HEK293 (cell line): ENCODE measurements at regions not wholly inside any gene's neighbourhood (a gene's known extent, or its start where the extent isn't known, plus 50 kb on each side); places are given as distances from the start of the nearest gene placed in this dataset.

Experiments
- CTCF ChIA-PET: fragments of 350-600 bp; formaldehyde crosslinking; extraction: SDS; loops from one replicate; lab custom pipeline; 2021; ENCODE audit warnings: antibody characterized with exemption; lab: Yijun Ruan, JAX
- POLR2A ChIA-PET: fragments of 300-600 bp; formaldehyde crosslinking; extraction: SDS; loops from one replicate; lab custom pipeline; 2020; ENCODE audit warnings: antibody characterized with exemption, inconsistent platforms; lab: Yijun Ruan, JAX
- H3K27ac ChIP-seq: fragments of 200-500 bp; sonication (Bioruptor generic); 2 replicates; pipeline ENCODE4 v1.5.1; 2014; ENCODE audit warnings: low read depth, low read length, control low read depth, inconsistent platforms; ENCODE audit errors: extremely low read depth
- H3K36me3 ChIP-seq, 2 experiments: fragments of 200-500 bp in 1 of 2; sonication (Bioruptor generic) in 1 of 2; 1 replicate in 1 of 2; 2 replicates in 1 of 2; pipeline ENCODE4 v1.5.1; 2014 to 2017; ENCODE audit warnings: inconsistent platforms in 2 of 2, low read length in 2 of 2; ENCODE audit not compliant: control insufficient read depth in 2 of 2, insufficient read depth in 1 of 2
- H3K4me1 ChIP-seq: fragments of 200-500 bp; sonication (Bioruptor generic); 2 replicates; pipeline ENCODE4 v1.5.1; 2014; ENCODE audit warnings: mild to moderate bottlenecking, low read length, inconsistent platforms; ENCODE audit not compliant: control insufficient read depth, insufficient read depth
- H3K4me3 ChIP-seq: 2 replicates; pipeline ENCODE4 v1.5.1; 2011; ENCODE audit warnings: low read depth, mild to moderate bottlenecking, control low read depth, low read length, moderate library complexity
- H3K9me3 ChIP-seq: fragments of 200-500 bp; sonication (Bioruptor generic); 2 replicates; pipeline ENCODE4 v1.5.1; 2014; ENCODE audit warnings: low read depth, low read length, inconsistent platforms; ENCODE audit not compliant: control insufficient read depth, insufficient read depth
- WT1 ChIP-seq: fragments of 450-650 bp; formaldehyde crosslinking; IDR thresholded peaks from 2 replicates; pipeline ENCODE4 v1.5.1; 2016; ENCODE audit warnings: missing biosample characterization, missing genetic modification characterization
- ZBTB10 ChIP-seq: fragments of 450-650 bp; formaldehyde crosslinking; IDR thresholded peaks from 2 replicates; pipeline ENCODE4 v1.5.1; 2016; ENCODE audit warnings: missing biosample characterization, missing genetic modification characterization
- ZNF175 ChIP-seq: fragments of 450-650 bp; formaldehyde crosslinking; IDR thresholded peaks from 2 replicates; pipeline ENCODE4 v1.5.1; 2016; ENCODE audit warnings: missing biosample characterization, missing genetic modification characterization
- ZNF19 ChIP-seq: fragments of 450-650 bp; formaldehyde crosslinking; IDR thresholded peaks from 2 replicates; pipeline ENCODE4; 2016; ENCODE audit warnings: missing biosample characterization, missing genetic modification characterization, low read depth
- ZNF335 ChIP-seq: fragments of 450-650 bp; formaldehyde crosslinking; conservative IDR thresholded peaks from 2 replicates; pipeline ENCODE4 v1.5.1; 2016; ENCODE audit warnings: missing biosample characterization, missing genetic modification characterization
- ZNF488 ChIP-seq: fragments of 450-650 bp; formaldehyde crosslinking; IDR thresholded peaks from 2 replicates; pipeline ENCODE4 v1.5.1; 2016; ENCODE audit warnings: missing biosample characterization, missing genetic modification characterization
- ZNF501 ChIP-seq: fragments of 450-650 bp; formaldehyde crosslinking; IDR thresholded peaks from 2 replicates; pipeline ENCODE4 v1.5.1; 2016; ENCODE audit warnings: missing biosample characterization, missing genetic modification characterization
- ZNF518A ChIP-seq: fragments of 450-650 bp; formaldehyde crosslinking; conservative IDR thresholded peaks from 2 replicates; pipeline ENCODE4 v1.5.1; 2016; ENCODE audit warnings: low read depth, missing biosample characterization, missing genetic modification characterization
- ZNF561 ChIP-seq: fragments of 450-650 bp; IDR thresholded peaks from 2 replicates; pipeline ENCODE4 v1.5.1; 2018; ENCODE audit warnings: missing biosample characterization, missing genetic modification characterization, borderline replicate concordance
- ZNF776 ChIP-seq: fragments of 450-650 bp; formaldehyde crosslinking; IDR thresholded peaks from 2 replicates; pipeline ENCODE4 v1.5.0; 2017; ENCODE audit warnings: missing biosample characterization, missing genetic modification characterization, borderline replicate concordance
- TF ChIP-seq, protein P1 (sequence below): fragments of 450-650 bp; formaldehyde crosslinking; IDR thresholded peaks from 2 replicates; pipeline ENCODE4 v1.5.1; 2016; ENCODE audit warnings: missing biosample characterization, missing genetic modification characterization
- TF ChIP-seq, protein P2 (sequence below): fragments of 450-650 bp; IDR thresholded peaks from 2 replicates; pipeline ENCODE4 v1.5.1; 2018; ENCODE audit warnings: missing biosample characterization, mild to moderate bottlenecking, missing genetic modification characterization
- TF ChIP-seq, protein P3 (sequence below): sonication (generic); formaldehyde crosslinking; IDR thresholded peaks from 2 replicates; pipeline ENCODE4 v1.8.1; 2022; ENCODE audit warnings: mild to moderate bottlenecking, moderate library complexity, missing genetic modification reagents
- TF ChIP-seq, protein P4 (sequence below): fragments of 450-650 bp; formaldehyde crosslinking; IDR thresholded peaks from 2 replicates; pipeline ENCODE4 v1.5.1; 2017; ENCODE audit warnings: missing biosample characterization, missing genetic modification characterization

GRCh38 chr11:70568035-70568813 lies 169.9 kb downstream of the CTTN start:
- POLR2A ChIA-PET: interaction anchor here (0.5 to 0.7 kb wide), 3 partner anchors 8 to 748 kb away, joined by 3 to 4 read pairs (median 3); no protein-coding TSS in a partner anchor
- Histone ChIP-seq H3K9me3 (no peaks in the 10 kb centered on the region), H3K4me1 (no peaks in the 10 kb centered on the region), H3K27ac (no peak overlapping the region), H3K4me3 (no peak overlapping the region), H3K36me3 (no peaks in the 10 kb centered on the region)
- CTCF ChIA-PET: no interaction called here
- TF ChIP-seq ZNF488 (tag by site-specific recombination) (no peak), ZNF776 (tag by site-specific recombination) (no peak)
- TF ChIP-seq, protein P1, sequence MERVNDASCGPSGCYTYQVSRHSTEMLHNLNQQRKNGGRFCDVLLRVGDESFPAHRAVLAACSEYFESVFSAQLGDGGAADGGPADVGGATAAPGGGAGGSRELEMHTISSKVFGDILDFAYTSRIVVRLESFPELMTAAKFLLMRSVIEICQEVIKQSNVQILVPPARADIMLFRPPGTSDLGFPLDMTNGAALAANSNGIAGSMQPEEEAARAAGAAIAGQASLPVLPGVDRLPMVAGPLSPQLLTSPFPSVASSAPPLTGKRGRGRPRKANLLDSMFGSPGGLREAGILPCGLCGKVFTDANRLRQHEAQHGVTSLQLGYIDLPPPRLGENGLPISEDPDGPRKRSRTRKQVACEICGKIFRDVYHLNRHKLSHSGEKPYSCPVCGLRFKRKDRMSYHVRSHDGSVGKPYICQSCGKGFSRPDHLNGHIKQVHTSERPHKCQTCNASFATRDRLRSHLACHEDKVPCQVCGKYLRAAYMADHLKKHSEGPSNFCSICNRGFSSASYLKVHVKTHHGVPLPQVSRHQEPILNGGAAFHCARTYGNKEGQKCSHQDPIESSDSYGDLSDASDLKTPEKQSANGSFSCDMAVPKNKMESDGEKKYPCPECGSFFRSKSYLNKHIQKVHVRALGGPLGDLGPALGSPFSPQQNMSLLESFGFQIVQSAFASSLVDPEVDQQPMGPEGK (tag by site-specific recombination): no peak

- POLR2A ChIA-PET: interaction anchor here (0.5 kb wide), 1 partner anchor 8 kb away, joined by 3 read pairs; no protein-coding TSS in a partner anchor
- Histone ChIP-seq H3K36me3 (no peaks in the 10 kb centered on the region), H3K4me1 (no peaks in the 10 kb centered on the region), H3K9me3 (no peaks in the 10 kb centered on the region), H3K27ac (no peak overlapping the region), H3K4me3 (no peak overlapping the region)
- CTCF ChIA-PET: no interaction called here
- TF ChIP-seq ZNF19 (tag by site-specific recombination) (no peak), ZBTB10 (tag by site-specific recombination) (no peak), ZNF335 (tag by site-specific recombination) (no peak), ZNF518A (tag by site-specific recombination) (no peak), ZNF501 (tag by site-specific recombination) (no peak), ZNF488 (tag by site-specific recombination) (no peak), ZNF561 (tag by site-specific recombination) (no peak), WT1 (tag by site-specific recombination) (no peak), ZNF175 (tag by site-specific recombination) (no peak)
- TF ChIP-seq, protein P2, sequence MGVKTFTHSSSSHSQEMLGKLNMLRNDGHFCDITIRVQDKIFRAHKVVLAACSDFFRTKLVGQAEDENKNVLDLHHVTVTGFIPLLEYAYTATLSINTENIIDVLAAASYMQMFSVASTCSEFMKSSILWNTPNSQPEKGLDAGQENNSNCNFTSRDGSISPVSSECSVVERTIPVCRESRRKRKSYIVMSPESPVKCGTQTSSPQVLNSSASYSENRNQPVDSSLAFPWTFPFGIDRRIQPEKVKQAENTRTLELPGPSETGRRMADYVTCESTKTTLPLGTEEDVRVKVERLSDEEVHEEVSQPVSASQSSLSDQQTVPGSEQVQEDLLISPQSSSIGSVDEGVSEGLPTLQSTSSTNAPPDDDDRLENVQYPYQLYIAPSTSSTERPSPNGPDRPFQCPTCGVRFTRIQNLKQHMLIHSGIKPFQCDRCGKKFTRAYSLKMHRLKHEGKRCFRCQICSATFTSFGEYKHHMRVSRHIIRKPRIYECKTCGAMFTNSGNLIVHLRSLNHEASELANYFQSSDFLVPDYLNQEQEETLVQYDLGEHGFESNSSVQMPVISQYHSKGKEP (tag by site-specific recombination): no peak
- TF ChIP-seq, protein P3, sequence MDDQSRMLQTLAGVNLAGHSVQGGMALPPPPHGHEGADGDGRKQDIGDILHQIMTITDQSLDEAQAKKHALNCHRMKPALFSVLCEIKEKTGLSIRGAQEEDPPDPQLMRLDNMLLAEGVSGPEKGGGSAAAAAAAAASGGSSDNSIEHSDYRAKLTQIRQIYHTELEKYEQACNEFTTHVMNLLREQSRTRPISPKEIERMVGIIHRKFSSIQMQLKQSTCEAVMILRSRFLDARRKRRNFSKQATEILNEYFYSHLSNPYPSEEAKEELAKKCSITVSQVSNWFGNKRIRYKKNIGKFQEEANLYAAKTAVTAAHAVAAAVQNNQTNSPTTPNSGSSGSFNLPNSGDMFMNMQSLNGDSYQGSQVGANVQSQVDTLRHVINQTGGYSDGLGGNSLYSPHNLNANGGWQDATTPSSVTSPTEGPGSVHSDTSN (CRISPR knock-in tag): no peak
- TF ChIP-seq, protein P4, sequence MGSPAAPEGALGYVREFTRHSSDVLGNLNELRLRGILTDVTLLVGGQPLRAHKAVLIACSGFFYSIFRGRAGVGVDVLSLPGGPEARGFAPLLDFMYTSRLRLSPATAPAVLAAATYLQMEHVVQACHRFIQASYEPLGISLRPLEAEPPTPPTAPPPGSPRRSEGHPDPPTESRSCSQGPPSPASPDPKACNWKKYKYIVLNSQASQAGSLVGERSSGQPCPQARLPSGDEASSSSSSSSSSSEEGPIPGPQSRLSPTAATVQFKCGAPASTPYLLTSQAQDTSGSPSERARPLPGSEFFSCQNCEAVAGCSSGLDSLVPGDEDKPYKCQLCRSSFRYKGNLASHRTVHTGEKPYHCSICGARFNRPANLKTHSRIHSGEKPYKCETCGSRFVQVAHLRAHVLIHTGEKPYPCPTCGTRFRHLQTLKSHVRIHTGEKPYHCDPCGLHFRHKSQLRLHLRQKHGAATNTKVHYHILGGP: no peak
Measured at GRCh38 chr11:70568814-70569617, 170.7 kb downstream of the CTTN start.
